ENCODE measurements at regions not wholly inside any gene's neighbourhood (a gene's known extent, or its start where the extent isn't known, plus 50 kb on each side); places are given as distances from the start of the nearest gene placed in this dataset.

GRCh38 chr5:138653502-138653901 lies 78.3 kb upstream of the HSPA9 start:
- Histone ChIP-seq H2AFZ (ENCODE audit: low read length) (no peak overlapping the region), H3K4me3 (ENCODE audit: insufficient read depth, low read length) (no peak overlapping the region), H3K4me2 (ENCODE audit: insufficient read depth, low read length) (no peak overlapping the region), H3K4me1 (ENCODE audit: insufficient read depth, low read length) (peaks cover 8% of the 10 kb centered on the region), H3K9me3 (ENCODE audit: low read depth, low read length) (no peaks in the 10 kb centered on the region), H3K27ac (ENCODE audit: low read depth, low read length) (no peak overlapping the region), H3K27me3 (ENCODE audit: insufficient read depth, low read length) (peaks cover 3% of the 10 kb centered on the region), H4K20me1 (ENCODE audit: insufficient read depth, low read length) (no peaks in the 10 kb centered on the region), H3K79me2 (ENCODE audit: insufficient read depth, low read length) (no peaks in the 10 kb centered on the region), H3K36me3 (ENCODE audit: insufficient read depth, low read length) (no peaks in the 10 kb centered on the region)
- DNase-seq (ENCODE audit: insufficient read length, low spot score, missing footprints) = no peak
- TF ChIP-seq, protein P1, sequence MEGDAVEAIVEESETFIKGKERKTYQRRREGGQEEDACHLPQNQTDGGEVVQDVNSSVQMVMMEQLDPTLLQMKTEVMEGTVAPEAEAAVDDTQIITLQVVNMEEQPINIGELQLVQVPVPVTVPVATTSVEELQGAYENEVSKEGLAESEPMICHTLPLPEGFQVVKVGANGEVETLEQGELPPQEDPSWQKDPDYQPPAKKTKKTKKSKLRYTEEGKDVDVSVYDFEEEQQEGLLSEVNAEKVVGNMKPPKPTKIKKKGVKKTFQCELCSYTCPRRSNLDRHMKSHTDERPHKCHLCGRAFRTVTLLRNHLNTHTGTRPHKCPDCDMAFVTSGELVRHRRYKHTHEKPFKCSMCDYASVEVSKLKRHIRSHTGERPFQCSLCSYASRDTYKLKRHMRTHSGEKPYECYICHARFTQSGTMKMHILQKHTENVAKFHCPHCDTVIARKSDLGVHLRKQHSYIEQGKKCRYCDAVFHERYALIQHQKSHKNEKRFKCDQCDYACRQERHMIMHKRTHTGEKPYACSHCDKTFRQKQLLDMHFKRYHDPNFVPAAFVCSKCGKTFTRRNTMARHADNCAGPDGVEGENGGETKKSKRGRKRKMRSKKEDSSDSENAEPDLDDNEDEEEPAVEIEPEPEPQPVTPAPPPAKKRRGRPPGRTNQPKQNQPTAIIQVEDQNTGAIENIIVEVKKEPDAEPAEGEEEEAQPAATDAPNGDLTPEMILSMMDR (IDR thresholded peaks at IDR 0.05; ENCODE audit: extremely low read depth, low read depth, low read length) = peak; percentile 54

GRCh38 chr5:138651767-138652117 lies 76.5 kb upstream of the HSPA9 start:
- Histone ChIP-seq H3K4me2 (ENCODE audit: insufficient read depth, low read length) (no peak overlapping the region), H4K20me1 (ENCODE audit: insufficient read depth, low read length) (no peaks in the 10 kb centered on the region), H3K4me1 (ENCODE audit: insufficient read depth, low read length) (peaks cover 8% of the 10 kb centered on the region), H3K27me3 (ENCODE audit: insufficient read depth, low read length) (peaks cover 3% of the 10 kb centered on the region), H2AFZ (ENCODE audit: low read length) (no peak overlapping the region), H3K36me3 (ENCODE audit: insufficient read depth, low read length) (no peaks in the 10 kb centered on the region), H3K4me3 (ENCODE audit: insufficient read depth, low read length) (no peak overlapping the region), H3K79me2 (ENCODE audit: insufficient read depth, low read length) (no peaks in the 10 kb centered on the region), H3K9me3 (ENCODE audit: low read depth, low read length) (no peaks in the 10 kb centered on the region), H3K27ac (ENCODE audit: low read depth, low read length) (no peak overlapping the region)
- TF ChIP-seq, protein P1 (IDR thresholded peaks at IDR 0.05; ENCODE audit: extremely low read depth, low read depth, low read length) = no peak
- no peak for DNase-seq (ENCODE audit: insufficient read length, low spot score, missing footprints)

- no peak for DNase-seq (ENCODE audit: insufficient read length, low spot score, missing footprints)
- no peak overlapping the region for H3K4me2 ChIP-seq (ENCODE audit: insufficient read depth, low read length)
- peaks cover 8% of the 10 kb centered on the region for H3K4me1 ChIP-seq (ENCODE audit: insufficient read depth, low read length)
- TF ChIP-seq, protein P1 (IDR thresholded peaks at IDR 0.05; ENCODE audit: extremely low read depth, low read depth, low read length) = no peak
- no peak overlapping the region for H3K4me3 ChIP-seq (ENCODE audit: insufficient read depth, low read length)
- H4K20me1 ChIP-seq (ENCODE audit: insufficient read depth, low read length) = no peaks in the 10 kb centered on the region
- H3K79me2 ChIP-seq (ENCODE audit: insufficient read depth, low read length) = no peaks in the 10 kb centered on the region
- H3K36me3 ChIP-seq (ENCODE audit: insufficient read depth, low read length) = no peaks in the 10 kb centered on the region
- H3K27ac ChIP-seq (ENCODE audit: low read depth, low read length) = no peak overlapping the region
- H2AFZ ChIP-seq (ENCODE audit: low read length) = no peak overlapping the region
- H3K27me3 ChIP-seq (ENCODE audit: insufficient read depth, low read length) = peaks cover 3% of the 10 kb centered on the region
- H3K9me3 ChIP-seq (ENCODE audit: low read depth, low read length) = no peaks in the 10 kb centered on the region
Observed at GRCh38 chr5:138651058-138651766, 76.0 kb upstream of the HSPA9 start.

DNA sequence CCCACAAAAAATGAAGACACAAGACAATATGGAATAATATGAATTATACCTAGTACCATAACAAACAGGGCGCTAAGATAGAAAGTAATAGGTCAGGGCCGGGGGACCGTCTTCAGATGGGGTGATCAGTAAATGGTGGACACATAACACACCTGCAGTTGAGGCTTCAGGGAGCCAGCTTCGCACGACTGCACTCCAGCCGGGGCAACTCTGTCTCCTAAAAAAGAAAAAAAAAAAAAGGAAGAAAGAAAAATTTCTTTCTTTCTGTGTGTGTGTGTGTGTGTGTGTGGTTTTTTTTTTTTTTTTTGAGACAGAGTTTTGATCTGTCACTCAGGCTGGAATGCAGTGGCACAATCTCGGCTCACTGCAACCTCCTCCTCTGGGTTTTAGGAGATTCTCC lies 75.0 kb upstream of the HSPA9 start:
- no peak overlapping the region for H3K27ac ChIP-seq (ENCODE audit: low read depth, low read length)
- H3K27me3 ChIP-seq (ENCODE audit: insufficient read depth, low read length) = peaks cover 3% of the 10 kb centered on the region
- peaks cover 8% of the 10 kb centered on the region for H3K4me1 ChIP-seq (ENCODE audit: insufficient read depth, low read length)
- H3K4me3 ChIP-seq (ENCODE audit: insufficient read depth, low read length) = no peak overlapping the region
- H3K79me2 ChIP-seq (ENCODE audit: insufficient read depth, low read length) = no peaks in the 10 kb centered on the region
- H3K36me3 ChIP-seq (ENCODE audit: insufficient read depth, low read length) = no peaks in the 10 kb centered on the region
- H3K9me3 ChIP-seq (ENCODE audit: low read depth, low read length) = no peaks in the 10 kb centered on the region
- no peak overlapping the region for H3K4me2 ChIP-seq (ENCODE audit: insufficient read depth, low read length)
- DNase-seq (ENCODE audit: insufficient read length, low spot score, missing footprints) = no peak
- no peaks in the 10 kb centered on the region for H4K20me1 ChIP-seq (ENCODE audit: insufficient read depth, low read length)
- no peak overlapping the region for H2AFZ ChIP-seq (ENCODE audit: low read length)
- TF ChIP-seq, protein P1 (IDR thresholded peaks at IDR 0.05; ENCODE audit: extremely low read depth, low read depth, low read length) = no peak
